HG03520 (cell line): ENCODE measurements at regions not wholly inside any gene's neighbourhood (a gene's known extent, or its start where the extent isn't known, plus 50 kb on each side); places are given as distances from the start of the nearest gene placed in this dataset.
A peak's percentile ranks its signal among the peaks of the same experiment; 100 is the strongest.

Experiments used
- ATAC-seq: cut with Tn5 transposase; IDR thresholded peaks from one replicate; pipeline ENCODE4 v1.9.1; 2021; ENCODE audit warnings: mild to moderate bottlenecking, moderate library complexity; ENCODE audit not compliant: unreplicated experiment

DNA sequence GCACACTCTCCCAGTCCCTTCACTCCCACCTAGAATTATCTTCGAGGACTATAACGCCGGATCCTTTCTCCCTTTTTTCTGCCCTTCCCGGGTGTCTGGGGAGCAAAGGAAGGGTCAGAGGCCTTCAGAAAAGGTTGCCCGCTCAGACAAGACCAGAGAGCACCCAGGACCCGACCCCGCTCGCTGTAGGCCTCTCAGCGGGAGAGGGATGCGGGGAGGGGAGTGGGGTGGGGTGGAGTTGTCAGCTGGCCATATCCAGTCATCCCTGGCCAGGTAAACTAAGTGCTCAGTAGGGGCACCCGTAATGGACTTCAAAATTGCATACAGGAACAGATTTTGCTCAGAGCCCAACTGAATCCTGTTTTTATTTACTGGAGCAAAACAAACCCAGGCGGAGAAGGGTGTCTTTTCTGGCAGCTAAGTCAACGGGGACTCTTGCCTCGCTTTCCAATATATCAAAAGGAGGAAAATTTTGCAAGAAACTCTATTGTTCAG, 65.0 kb downstream of the NOL4 start:
- ATAC-seq, result no peak

DNA sequence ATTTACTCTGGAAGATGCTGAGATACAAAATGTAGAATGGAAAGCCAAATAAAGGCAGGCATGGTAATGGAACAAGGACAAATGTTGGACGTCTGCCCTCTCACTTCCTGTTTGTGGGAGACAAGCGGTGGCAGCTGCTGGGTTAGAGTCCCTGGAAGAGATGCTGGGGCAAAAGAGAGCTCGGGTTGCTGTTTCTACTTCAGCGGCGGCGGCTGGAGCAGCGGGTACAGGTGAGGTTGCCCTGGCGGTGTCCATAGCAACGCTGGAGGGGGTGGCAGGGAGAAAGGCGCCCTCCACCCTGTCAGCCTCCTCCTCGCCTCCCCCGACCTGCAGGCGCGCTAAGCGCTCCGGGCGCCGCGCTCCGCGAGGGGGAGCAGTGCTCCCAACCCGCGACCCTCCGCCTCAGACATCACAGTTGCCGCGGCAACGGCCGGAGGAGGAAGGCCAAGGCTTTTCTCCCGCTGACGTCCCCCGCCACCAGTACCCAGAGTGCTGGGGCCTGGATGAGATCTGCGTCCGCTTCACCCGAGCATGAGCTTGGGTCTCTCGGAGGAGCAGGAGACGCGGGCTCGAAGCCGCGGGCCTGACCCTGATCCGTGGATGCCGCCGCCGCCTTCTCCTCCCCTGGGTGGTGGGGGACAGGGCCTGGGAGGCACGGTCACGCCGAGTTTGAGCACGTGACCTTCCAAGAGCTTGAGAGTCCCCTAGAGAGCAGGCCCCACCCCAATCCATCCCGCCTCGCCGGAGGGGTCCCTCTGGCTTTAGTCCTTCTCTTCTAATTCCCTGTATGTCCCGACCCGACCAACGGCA, 65.6 kb downstream of the NOL4 start:
- no peak for ATAC-seq

DNA sequence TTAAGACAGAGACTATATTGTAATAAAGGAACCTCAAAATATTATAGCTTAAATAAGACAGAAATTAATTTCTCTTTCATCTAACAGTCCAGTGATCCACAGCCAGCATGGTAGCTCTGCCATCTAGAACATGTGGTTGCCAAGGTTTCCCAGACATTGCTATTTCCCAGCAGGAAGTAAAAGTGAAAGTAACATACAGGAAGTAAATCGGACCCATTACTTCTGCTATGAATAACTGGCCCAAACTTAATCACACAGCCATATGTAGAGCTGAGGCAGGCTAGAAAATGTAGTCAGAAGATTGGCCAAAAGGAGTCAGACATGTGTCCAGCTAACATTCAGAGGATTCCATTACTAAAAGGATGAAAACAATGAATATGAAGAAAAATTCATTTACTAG, 71.0 kb downstream of the NOL4 start:
- peak; percentile 67 for ATAC-seq

DNA sequence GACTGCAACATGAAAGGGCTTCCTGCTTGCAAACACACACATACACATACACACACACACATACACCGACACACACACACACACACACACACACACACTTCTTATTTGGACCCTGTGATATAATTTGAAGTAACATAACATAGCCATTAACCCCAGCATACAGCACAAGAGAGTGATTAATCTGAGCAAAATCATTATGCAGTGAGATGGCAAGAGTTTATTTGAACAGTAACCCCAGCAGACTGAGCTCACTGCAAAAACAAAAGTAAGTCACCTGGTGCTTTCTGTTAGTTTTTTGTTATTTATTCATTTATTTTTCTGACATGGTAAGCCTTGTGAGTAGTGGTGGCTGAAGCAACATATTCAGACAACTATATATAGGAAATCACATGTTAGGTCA, 93.7 kb downstream of the NOL4 start:
- no peak for ATAC-seq

DNA sequence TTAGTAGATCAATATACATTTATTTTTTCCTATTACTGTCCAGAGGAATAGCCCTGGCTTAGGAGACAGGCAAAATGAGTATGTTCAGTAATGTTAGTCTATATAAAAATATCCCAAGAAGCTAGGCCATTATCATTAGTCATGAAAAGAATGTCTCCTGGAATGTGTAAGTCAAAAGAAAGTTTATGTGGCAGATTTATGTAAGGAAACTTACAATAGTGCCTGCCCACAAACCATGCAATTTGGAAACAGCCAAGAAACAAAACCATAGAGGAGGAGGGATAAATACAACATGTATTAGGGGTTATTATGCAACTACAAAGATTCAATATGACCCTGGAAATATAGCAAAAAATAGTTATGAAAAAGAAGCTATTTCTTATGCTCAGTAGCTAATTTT, 96.3 kb downstream of the NOL4 start:
- ATAC-seq, result no peak

DNA sequence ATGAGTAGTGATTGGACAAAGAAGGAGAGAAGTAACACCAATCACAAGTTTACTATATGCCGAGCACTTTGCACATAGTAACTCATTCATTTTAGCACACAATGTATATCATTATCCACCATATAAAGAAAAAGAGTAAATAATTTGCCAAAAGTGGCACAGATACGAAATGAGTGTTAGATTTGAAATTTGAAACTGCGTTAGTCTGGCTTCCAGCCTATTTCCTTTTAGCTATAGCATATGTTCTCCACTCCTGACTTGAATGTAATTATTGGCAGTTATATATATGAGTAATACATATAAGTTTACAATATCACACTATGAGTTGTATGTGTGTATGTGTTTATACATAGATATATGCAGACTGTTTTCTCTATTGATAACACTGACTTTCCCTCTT, 98.6 kb downstream of the NOL4 start:
- ATAC-seq, result no peak

DNA sequence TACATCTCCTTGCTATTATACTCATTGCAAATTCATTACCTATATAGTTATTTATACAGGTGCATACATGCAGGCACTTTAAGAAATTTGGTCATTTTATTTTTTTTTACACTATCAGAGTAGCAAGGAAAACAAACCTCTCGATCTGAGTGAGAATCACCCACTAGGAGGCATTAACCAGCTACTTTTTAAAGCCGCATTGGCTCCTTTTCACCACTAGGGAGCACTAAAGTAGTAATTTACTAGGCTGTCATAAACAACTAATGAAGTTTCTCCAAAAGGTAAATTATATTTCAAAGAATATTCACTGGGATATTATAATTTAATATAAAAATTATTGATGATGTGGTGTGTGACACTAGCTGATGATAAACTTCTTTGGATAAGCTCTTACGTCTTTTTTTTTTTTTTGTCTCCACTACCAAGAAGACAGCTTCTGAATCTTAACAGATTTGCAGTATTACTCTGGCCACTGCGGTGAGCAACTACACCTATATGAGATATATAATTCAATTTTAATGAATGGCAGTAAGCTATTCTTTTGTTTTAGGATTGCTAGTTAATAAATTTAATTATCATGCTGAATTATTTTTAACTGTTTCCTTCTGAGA, 101.9 kb downstream of the NOL4 start:
- peak; percentile 97 for ATAC-seq

DNA sequence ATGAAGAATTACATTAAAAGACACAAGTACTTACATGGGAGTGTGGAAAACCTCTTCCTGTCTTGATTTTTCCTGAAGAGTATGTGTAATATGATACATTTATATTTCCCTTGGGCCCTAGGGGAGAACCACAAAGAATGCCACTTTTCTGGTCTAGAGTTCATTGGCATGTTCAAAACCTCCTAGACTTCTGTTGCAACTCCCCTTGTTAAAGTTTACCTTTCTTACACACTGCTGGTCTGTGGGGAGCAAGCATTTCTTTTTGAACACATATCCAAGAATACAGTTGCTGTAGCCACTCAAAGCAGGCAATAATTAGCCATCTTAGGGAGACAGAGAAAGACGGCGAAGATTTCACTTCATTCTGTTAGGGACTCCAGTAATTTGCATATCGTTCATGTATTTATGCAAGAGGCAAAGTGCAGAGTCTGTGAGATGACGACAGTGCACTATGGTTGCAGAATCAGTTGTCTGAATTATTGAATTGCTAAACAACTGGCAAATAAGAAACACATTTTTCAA, 103.5 kb downstream of the NOL4 start:
- ATAC-seq, result no peak

DNA sequence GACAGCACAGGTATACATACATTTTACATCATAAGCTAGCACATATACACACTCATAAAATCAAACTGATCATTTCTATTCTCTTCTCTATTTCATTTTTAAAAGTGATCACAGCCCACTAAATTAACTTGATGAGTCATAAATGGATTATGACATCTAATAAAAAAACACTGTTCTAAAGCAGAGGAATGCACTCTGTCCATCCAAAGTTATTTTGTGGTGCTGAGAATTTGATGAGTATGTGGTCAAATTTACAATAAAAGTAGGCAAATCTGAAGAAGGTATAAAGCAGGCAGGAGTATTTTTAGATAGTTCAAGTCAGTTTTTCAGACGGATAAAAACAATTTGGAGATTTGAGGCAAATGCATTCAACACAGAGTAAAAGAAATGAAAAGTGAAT, 104.4 kb downstream of the NOL4 start:
- ATAC-seq, result no peak

DNA sequence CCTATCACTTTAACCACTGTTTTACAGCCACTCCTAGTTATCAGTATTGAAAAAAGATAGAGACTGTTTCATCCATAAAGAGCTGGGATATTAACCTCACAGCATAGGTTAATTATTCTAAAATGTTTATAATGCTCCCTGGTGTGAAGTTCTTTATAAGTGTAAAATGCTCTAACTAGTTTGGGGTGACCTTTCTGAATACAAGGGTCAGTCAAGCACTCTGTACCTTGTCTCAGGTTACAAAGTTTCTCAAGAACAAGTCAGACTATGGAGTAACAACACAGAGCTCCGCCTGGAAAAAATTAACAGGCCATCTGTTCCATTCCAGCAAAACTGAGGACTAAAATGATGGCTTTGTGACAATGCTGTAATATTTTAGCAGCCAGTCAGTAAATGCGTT, 107.4 kb downstream of the NOL4 start:
- ATAC-seq, result no peak

DNA sequence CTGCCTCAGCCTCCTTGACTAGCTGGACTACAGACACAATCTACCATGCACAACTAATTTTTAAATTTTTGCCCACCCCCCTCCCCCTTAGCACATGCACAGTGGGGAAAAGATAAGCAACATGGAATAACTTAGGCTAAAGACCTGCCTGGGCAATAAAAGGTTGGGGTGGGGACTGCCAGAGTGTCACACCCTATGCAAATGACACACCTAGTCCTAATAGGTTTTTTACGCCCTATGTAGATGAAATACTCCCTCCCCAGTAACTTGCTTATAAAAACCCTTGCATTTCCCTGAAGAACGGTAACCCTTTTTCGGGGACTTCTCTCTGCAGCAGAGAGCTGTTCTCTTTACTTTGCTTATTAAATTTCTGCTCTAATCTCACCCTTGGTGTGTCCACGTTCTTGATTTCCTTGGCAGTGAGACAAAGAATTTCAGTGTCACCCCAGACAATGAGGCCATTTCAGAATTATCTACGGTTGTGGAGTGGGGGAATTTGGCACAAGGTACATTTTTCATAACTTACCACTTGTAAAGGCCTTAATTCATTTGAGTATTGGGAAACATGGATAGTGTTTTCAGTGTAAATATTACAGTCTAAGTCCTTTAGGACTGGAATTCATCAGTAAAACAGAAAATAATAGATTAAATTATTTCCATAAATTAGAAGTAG, 109.2 kb downstream of the NOL4 start:
- no peak for ATAC-seq

DNA sequence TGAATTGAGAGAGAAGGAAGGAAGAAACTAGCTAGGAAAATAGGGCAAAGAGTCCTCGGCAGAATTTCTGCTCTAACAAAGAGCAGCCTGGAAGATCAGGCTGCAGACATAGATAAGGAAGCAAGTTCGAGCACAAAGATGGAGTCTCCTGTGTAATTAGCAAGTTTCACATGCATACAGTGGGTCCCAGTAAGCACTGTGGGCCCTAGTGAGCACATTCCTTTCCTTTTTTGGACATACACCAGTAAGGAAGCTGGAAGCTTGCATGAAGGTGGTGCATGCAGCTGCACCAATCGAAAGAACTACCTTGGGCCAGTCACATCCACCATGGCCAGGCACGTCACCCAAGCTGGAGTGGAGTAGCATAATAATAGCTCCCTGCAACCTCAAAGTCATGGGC, 109.7 kb downstream of the NOL4 start:
- no peak for ATAC-seq

DNA sequence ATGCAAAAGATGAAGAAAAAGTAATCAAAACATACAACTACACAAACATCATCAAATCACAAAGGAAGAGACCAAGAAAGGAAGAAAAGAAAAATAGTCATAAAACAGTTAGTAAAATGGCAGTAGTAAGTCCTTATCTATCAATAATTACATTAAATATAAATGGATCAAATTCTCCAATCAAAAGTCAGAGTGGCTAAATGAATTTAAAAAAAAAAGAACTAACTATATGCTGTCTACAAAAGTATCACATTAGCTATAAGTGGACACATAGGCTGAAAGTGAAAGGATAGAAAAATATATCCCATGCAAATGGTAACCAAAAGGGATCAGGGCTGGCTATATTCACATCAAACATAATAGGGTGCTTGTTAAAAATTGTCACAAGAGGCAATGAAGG, 116.5 kb downstream of the NOL4 start:
- no peak for ATAC-seq

DNA sequence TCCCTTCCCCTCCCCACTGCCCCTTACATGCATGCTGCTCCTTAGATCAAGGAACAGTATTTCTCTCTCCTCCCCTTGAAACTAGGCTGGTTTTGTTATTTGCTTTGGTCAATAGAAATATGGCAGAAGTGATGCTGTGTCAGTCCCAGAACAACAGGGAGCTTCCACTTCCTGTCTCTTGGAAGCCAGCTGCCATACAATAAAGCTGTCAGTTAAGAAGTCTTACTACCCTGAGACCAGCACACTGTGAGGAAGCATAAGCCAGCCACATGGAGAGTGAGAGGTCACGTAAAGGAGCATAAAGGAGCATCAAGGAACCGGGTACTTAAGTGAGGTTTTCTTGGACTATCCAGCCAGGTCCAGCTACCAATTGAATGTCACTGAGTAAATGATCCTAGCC, 126.6 kb downstream of the NOL4 start:
- ATAC-seq, result no peak

DNA sequence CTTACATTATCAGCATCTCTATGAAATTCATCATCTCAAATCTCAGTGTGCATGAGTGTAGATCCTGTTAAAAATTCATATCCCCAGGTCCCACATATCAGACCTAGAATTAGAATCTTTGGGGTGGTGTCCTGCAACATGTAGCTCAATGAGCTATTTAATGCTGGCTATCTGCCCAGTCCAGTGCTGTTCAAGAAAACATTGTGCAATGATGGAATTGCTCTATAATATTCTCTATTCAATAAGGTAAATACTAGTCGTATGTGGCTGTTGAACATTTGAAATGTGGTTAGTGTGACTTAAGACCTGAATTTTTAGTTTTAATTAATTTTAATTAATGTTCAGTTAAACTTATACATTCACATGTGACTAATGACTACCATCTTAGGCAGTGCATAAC, 127.4 kb downstream of the NOL4 start:
- ATAC-seq, result no peak

DNA sequence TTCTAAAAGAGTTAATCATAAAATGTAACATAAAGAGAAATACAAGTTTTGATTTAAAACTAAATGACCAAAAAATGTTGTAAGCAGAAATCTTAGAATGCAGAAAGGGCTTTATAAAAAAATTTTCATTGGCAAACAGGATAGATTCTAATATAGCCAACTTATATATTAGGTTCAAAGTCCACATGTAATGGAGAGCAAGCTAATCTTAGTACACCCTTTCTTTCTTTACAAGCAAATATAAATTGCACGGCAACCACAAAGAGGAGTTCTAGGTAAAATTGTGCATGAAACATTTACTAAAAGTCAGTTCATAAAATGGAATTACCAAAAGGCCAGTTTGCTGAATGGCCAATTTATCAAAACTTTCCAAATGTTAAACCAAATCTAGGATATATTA, 130.6 kb downstream of the NOL4 start:
- no peak for ATAC-seq

DNA sequence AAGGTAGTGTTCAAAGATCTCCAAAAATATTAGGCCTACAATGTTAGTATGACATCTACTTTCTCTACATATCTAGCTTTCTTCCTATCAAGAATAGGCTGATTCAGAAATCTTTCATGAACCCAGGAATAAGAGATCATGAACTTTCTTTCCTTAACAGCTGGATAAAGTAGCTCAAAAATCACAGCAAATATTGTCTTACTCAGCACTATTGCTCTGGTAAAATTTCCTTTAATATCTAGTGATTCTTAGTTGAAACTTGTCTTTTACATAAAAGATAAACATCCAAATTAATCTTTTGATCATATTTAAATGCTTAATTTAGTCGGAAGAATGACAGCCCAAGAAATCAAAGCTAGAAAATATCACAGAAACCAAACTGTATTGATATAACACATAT, 131.9 kb downstream of the NOL4 start:
- no peak for ATAC-seq

DNA sequence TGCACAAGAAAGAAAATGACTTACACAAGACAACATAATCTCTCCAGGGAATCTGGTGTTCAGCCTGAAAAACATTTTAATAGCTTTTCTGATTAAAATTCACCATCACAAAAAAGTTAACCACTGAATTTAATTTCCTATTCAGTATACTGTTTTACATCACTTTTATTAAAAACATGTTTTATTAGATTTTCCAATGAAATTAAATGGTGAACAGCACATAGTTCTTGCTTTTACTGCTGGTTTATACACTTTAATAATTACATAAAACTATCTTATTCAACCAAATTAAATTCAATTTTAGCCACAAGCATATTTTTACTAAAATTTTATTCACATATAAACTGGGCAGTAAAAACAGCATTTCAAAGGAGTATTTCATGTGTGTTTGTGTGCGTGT, 138.3 kb downstream of the NOL4 start:
- ATAC-seq, result no peak

DNA sequence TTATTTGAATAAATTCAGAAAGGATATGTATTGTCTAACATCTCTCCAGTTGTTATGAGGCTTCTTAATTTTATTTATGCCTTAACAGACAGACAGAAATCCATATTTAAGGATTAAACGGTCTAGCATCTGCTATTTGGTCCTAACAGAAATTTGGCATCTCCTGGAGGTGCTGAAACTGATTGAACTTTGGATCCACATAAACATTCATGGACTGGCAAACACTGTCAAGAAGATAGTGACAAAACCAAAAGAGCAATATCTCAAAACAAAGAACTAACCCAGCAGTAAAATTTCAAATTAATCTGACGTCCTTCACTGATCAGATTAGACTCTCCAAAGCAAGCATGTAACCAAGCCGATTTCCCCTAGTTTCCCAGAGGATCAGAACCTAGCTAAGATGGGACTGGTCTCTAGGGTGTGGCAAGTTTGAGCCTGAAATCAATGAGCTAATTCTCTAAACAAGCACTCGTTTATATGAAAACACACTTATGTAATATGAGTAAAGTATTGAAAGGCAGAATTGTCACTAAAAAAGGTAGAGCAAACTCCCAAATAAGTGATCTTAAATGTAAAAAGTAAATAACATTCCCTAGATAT, 139.5 kb downstream of the NOL4 start:
- ATAC-seq, result no peak

DNA sequence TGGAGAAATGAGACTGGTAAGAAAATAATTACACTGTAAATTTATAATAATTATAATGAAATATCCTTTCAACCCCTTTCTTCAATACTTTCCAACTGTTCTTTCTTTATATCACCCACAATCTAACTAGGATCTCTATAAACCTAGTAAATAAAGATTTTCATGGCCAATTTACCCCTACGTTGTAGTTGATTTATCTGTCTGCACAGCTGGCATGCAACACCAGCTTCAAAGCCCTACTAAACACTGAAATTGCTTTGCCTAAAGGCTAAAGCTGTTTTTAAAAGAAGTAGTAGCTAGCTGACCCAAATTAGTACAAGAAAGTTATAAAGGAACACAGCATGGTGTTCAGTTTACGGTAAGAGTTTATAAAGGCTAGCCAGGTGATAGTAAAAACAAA, 140.1 kb downstream of the NOL4 start:
- no peak for ATAC-seq

DNA sequence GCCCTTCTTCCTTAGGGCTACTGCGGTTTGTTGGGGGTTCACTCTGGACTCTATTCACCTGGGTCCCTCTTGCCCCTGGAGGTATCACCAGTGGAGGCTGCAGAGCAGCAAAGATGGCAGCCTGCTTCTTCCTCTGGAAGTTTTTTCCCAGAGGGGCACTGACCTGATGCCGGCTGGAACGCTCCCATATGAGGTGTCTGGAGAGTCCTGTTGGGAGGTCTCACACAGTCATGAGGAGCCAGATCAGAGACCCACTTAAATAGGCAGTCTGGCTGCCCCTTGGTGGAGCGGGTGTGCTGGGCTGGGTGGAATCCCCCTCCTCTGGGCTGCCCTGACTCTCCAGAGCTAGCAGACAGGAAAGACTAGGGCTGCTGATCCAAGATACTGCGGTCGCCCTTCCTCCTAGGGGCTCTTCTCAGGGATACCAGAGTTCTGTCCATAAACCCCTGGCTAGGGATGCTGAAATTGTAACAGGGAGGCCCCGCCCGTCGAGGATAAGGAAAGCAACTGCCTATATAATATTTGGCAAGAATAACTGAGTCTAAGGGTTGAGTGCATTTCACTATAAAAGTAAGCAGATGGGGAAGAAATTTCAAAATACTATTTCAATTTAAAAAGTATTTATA, 140.7 kb downstream of the NOL4 start:
- ATAC-seq, result no peak
